Calu3 (cell line): ENCODE measurements at regions not wholly inside any gene's neighbourhood (a gene's known extent, or its start where the extent isn't known, plus 50 kb on each side); places are given as distances from the start of the nearest gene placed in this dataset.

Experiments used
- BruUV-seq: library from RNA; stranded (reverse); fragments of 400-500 nt; replicated peaks from 2 replicates; lab custom pipeline; 2021; lab: Mats Ljungman, UMichigan
- CTCF ChIA-PET: fragments of 300-600 bp; sonication (Branson Sonifier 250); formaldehyde crosslinking; loops from one replicate; lab custom pipeline; 2022; ENCODE audit warnings: antibody characterized with exemption; lab: Charles Lee
- DNase-seq: peaks from one replicate; pipeline ENCODE4 v3.0.0; 2022
- H3K27ac Mint-ChIP-seq: one replicate; pipeline ENCODE4 v1.8.0; 2022; ENCODE audit warnings: mixed read lengths; ENCODE audit not compliant: unreplicated experiment
- H3K27me3 Mint-ChIP-seq: one replicate; pipeline ENCODE4 v1.8.0; 2022; ENCODE audit warnings: mixed read lengths; ENCODE audit not compliant: unreplicated experiment
- H3K36me3 Mint-ChIP-seq: one replicate; pipeline ENCODE4 v1.8.0; 2022; ENCODE audit warnings: mild to moderate bottlenecking, moderate library complexity, mixed read lengths; ENCODE audit not compliant: insufficient read depth, unreplicated experiment
- H3K4me1 Mint-ChIP-seq: one replicate; pipeline ENCODE4 v1.8.0; 2022; ENCODE audit warnings: mild to moderate bottlenecking, low read depth, mixed read lengths; ENCODE audit not compliant: unreplicated experiment
- H3K4me3 Mint-ChIP-seq: one replicate; pipeline ENCODE4 v1.8.0; 2022; ENCODE audit warnings: mild to moderate bottlenecking, low read depth, moderate library complexity, mixed read lengths; ENCODE audit not compliant: unreplicated experiment
- H3K9me3 Mint-ChIP-seq: one replicate; pipeline ENCODE4 v1.8.0; 2022; ENCODE audit warnings: low read depth, mixed read lengths; ENCODE audit not compliant: unreplicated experiment
- intact Hi-C: fragments of 100-400 bp; cut with micrococcal nuclease; formaldehyde crosslinking; loops from one replicate; pipeline ENCODE4 v1.10.0; 2022; ENCODE audit not compliant: unreplicated experiment
- TF ChIP-seq, protein P1 (sequence below): fragments of 200-600 bp; IDR thresholded peaks from one replicate; pipeline ENCODE4 v1.8.0; 2022; ENCODE audit warnings: antibody characterized with exemption; ENCODE audit not compliant: unreplicated experiment

GRCh38 chr7:25546306-25546705 is 318.0 kb upstream of the NPVF start:
- no TSS peak for BruUV-seq
- TF ChIP-seq, protein P1, sequence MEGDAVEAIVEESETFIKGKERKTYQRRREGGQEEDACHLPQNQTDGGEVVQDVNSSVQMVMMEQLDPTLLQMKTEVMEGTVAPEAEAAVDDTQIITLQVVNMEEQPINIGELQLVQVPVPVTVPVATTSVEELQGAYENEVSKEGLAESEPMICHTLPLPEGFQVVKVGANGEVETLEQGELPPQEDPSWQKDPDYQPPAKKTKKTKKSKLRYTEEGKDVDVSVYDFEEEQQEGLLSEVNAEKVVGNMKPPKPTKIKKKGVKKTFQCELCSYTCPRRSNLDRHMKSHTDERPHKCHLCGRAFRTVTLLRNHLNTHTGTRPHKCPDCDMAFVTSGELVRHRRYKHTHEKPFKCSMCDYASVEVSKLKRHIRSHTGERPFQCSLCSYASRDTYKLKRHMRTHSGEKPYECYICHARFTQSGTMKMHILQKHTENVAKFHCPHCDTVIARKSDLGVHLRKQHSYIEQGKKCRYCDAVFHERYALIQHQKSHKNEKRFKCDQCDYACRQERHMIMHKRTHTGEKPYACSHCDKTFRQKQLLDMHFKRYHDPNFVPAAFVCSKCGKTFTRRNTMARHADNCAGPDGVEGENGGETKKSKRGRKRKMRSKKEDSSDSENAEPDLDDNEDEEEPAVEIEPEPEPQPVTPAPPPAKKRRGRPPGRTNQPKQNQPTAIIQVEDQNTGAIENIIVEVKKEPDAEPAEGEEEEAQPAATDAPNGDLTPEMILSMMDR: no peak
- intact Hi-C loops: no loop called here
- H3K27me3 Mint-ChIP-seq: peaks cover 95% of the 10 kb centered on the region
- H3K27ac Mint-ChIP-seq: no peak overlapping the region
- no peak overlapping the region for H3K4me3 Mint-ChIP-seq
- CTCF ChIA-PET: no interaction called here
- no peaks in the 10 kb centered on the region for H3K9me3 Mint-ChIP-seq
- no peak for DNase-seq
- H3K36me3 Mint-ChIP-seq: no peaks in the 10 kb centered on the region
- no peaks in the 10 kb centered on the region for H3K4me1 Mint-ChIP-seq

GRCh38 chr7:25549271-25549921 is 321.1 kb upstream of the NPVF start:
- Mint-ChIP-seq H3K4me3 (no peak overlapping the region), H3K27ac (no peak overlapping the region), H3K9me3 (no peaks in the 10 kb centered on the region), H3K4me1 (no peaks in the 10 kb centered on the region), H3K27me3 (peaks cover 89% of the 10 kb centered on the region), H3K36me3 (no peaks in the 10 kb centered on the region)
- CTCF ChIA-PET: no interaction called here
- no TSS peak for BruUV-seq
- TF ChIP-seq, protein P1: no peak
- intact Hi-C loops: no loop called here
- DNase-seq: no peak

- no peaks in the 10 kb centered on the region for H3K4me1 Mint-ChIP-seq
- DNase-seq: no peak
- CTCF ChIA-PET: no interaction called here
- no peak overlapping the region for H3K4me3 Mint-ChIP-seq
- BruUV-seq: no TSS peak
- intact Hi-C loops: no loop called here
- H3K9me3 Mint-ChIP-seq: no peaks in the 10 kb centered on the region
- TF ChIP-seq, protein P1: no peak
- H3K27ac Mint-ChIP-seq: no peak overlapping the region
- no peaks in the 10 kb centered on the region for H3K36me3 Mint-ChIP-seq
- peaks cover 88% of the 10 kb centered on the region for H3K27me3 Mint-ChIP-seq
These were observed 321.9 kb upstream of the NPVF start for GRCh38 chr7:25550149-25550548.

DNA sequence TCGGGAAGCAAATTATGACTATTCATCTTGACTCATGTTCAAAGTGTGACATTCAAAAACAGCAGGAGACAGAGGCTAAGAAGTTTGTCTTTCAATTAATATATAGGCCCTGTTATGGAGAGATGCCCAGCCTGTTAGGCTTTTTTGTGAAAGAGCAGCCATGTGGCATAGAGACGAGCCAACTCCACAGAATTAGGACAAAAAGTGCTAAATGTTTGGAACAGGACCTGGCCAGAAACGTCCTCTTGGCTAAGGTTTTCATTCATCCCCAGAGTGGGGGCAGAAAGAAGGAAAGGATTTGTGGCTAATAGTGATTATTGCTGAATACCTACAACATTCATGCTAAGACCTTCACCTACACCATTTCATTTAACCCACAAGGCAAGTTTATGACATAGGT is 324.7 kb upstream of the NPVF start:
- Mint-ChIP-seq H3K4me1 (no peaks in the 10 kb centered on the region), H3K36me3 (no peaks in the 10 kb centered on the region), H3K9me3 (no peaks in the 10 kb centered on the region), H3K27ac (no peak overlapping the region), H3K27me3 (peaks cover 92% of the 10 kb centered on the region), H3K4me3 (no peak overlapping the region)
- no TSS peak for BruUV-seq
- DNase-seq: no peak
- intact Hi-C loops: no loop called here
- TF ChIP-seq, protein P1: no peak
- CTCF ChIA-PET: no interaction called here
